ACC112 (cell line): ENCODE measurements at regions not wholly inside any gene's neighbourhood (a gene's known extent, or its start where the extent isn't known, plus 50 kb on each side); places are given as distances from the start of the nearest gene placed in this dataset.

Experiments used
- H2AFZ ChIP-seq: fragments of 200-600 bp; sonication (generic); one replicate; pipeline ENCODE4 v1.6.0; 2017; ENCODE audit warnings: antibody characterized with exemption, low read length; ENCODE audit not compliant: unreplicated experiment
- H3K27ac ChIP-seq: fragments of 200-600 bp; sonication (generic); 2 replicates; pipeline ENCODE4 v1.5.1; 2014; ENCODE audit warnings: low read depth, mild to moderate bottlenecking, antibody characterized with exemption, low read length, moderate library complexity
- H3K27me3 ChIP-seq: fragments of 200-600 bp; sonication (generic); 2 replicates; pipeline ENCODE4 v1.6.1; 2014; ENCODE audit warnings: mild to moderate bottlenecking, antibody characterized with exemption, low read length, moderate library complexity, mixed read lengths; ENCODE audit not compliant: insufficient read depth
- H3K36me3 ChIP-seq: fragments of 200-600 bp; sonication (generic); 2 replicates; pipeline ENCODE4 v1.6.1; 2016; ENCODE audit warnings: mild to moderate bottlenecking, antibody characterized with exemption, low read length, moderate library complexity, mixed read lengths; ENCODE audit not compliant: insufficient read depth
- H3K4me1 ChIP-seq: fragments of 200-600 bp; sonication (generic); one replicate; pipeline ENCODE4 v1.6.1; 2016; ENCODE audit warnings: low read length, mixed read lengths; ENCODE audit not compliant: insufficient read depth, unreplicated experiment, control insufficient read depth
- H3K4me3 ChIP-seq: fragments of 200-600 bp; sonication (generic); 2 replicates; pipeline ENCODE4 v1.5.1; 2014; ENCODE audit warnings: mild to moderate bottlenecking, low read depth, low read length
- H3K79me2 ChIP-seq: fragments of 200-600 bp; sonication (generic); one replicate; pipeline ENCODE4 v1.6.0; 2016; ENCODE audit warnings: low read length; ENCODE audit not compliant: control insufficient read depth, unreplicated experiment, insufficient read depth

DNA sequence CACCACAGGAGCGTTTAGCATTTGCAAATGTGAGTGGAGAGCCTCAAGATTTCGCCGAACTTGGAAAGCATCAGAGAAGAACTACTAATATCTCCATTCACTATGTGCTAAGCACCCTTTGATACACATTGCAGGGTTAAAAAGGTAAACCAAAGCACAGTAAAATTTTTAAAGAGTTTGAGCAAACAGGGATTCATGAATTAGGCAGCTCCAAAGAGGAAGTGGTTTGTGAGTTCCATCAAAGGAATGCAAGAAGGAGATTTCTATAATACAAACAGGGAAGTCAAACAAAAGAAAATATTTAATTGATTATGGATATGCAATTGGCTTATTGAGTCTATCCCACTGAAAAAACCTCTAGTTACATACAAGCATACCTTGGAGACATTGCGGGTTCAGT is 81.1 kb upstream of the TMEM72 start:
- Histone ChIP-seq H3K4me3 (no peak overlapping the region; the same call in 1 of the 2 replicates), H3K27ac (peak overlapping the region; percentile 12; the same call in 1 of the 2 replicates), H2AFZ (peak overlapping the region; percentile 21)

GRCh38 chr10:44831581-44831980 is 79.6 kb upstream of the TMEM72 start:
- H3K4me3 ChIP-seq, result no peak overlapping the region
- H3K79me2 ChIP-seq, result no peaks in the 10 kb centered on the region
- H3K4me1 ChIP-seq, result peaks cover 21% of the 10 kb centered on the region
- no peaks in the 10 kb centered on the region for H3K27me3 ChIP-seq
- H2AFZ ChIP-seq, result no peak overlapping the region
- no peaks in the 10 kb centered on the region for H3K36me3 ChIP-seq
- no peak overlapping the region for H3K27ac ChIP-seq

More for the DNA sequence above, 81.1 kb upstream of the TMEM72 start:
- Histone ChIP-seq H3K36me3 (no peaks in the 10 kb centered on the region), H3K27me3 (no peaks in the 10 kb centered on the region), H3K4me1 (peaks cover 21% of the 10 kb centered on the region), H3K79me2 (no peaks in the 10 kb centered on the region)

DNA sequence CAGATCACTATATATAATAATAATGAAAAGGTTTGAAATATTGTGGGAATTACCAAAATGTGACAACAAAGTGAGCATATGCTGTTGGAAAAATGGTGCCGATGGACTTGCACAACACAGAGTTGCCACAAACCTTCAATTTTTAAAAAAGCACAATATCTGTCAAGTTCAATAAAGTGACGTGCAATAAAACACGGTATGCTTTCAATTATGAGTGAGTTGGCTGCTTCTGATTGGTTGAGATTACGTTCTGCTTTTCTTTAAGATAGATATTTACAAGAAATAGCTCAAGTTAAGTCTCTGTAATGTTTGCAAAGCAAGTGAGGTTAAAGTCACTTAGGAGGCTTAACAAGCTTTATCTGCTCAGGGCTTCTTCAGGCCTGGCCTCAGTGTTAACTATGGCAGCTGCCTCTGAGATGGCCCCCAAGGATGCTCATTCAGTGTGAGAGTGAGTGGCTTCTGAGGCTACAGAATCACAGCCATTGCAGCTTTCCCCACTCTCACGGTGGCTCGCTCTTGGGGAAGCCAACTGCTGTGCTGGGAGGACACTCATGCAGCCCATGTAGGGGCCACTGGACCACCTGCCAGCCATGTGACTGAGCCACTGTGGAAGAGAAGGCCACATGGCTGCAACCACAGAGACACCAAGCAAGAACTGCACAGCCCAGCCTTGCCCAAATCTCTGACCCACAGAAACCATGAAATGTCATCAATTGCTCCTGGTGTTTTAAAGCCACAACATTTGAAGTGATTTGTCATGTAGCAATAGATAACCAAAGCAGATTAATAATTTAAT is 78.3 kb upstream of the TMEM72 start:
- H3K4me1 ChIP-seq, result peaks cover 21% of the 10 kb centered on the region
- H3K36me3 ChIP-seq, result no peaks in the 10 kb centered on the region
- no peaks in the 10 kb centered on the region for H3K79me2 ChIP-seq
- H3K27me3 ChIP-seq, result no peaks in the 10 kb centered on the region
- H2AFZ ChIP-seq, result no peak overlapping the region
- H3K4me3 ChIP-seq, result no peak overlapping the region
- no peak overlapping the region for H3K27ac ChIP-seq

- Histone ChIP-seq H3K4me3 (no peak overlapping the region), H2AFZ (no peak overlapping the region), H3K36me3 (no peaks in the 10 kb centered on the region), H3K79me2 (no peaks in the 10 kb centered on the region), H3K27me3 (no peaks in the 10 kb centered on the region), H3K4me1 (peaks cover 22% of the 10 kb centered on the region), H3K27ac (no peak overlapping the region)
Observed at GRCh38 chr10:44834131-44834530, 77.0 kb upstream of the TMEM72 start.

GRCh38 chr10:44835300-44835699 is 75.8 kb upstream of the TMEM72 start:
- no peaks in the 10 kb centered on the region for H3K27me3 ChIP-seq
- no peaks in the 10 kb centered on the region for H3K79me2 ChIP-seq
- H3K4me3 ChIP-seq, result no peak overlapping the region
- H2AFZ ChIP-seq, result no peak overlapping the region
- no peak overlapping the region for H3K27ac ChIP-seq
- peaks cover 22% of the 10 kb centered on the region for H3K4me1 ChIP-seq
- no peaks in the 10 kb centered on the region for H3K36me3 ChIP-seq

- Histone ChIP-seq H3K79me2 (no peaks in the 10 kb centered on the region), H3K4me1 (peaks cover 17% of the 10 kb centered on the region), H3K27ac (no peak overlapping the region), H3K27me3 (no peaks in the 10 kb centered on the region), H2AFZ (no peak overlapping the region), H3K4me3 (no peak overlapping the region), H3K36me3 (no peaks in the 10 kb centered on the region)
Observed at GRCh38 chr10:44843484-44843883, 67.7 kb upstream of the TMEM72 start.

DNA sequence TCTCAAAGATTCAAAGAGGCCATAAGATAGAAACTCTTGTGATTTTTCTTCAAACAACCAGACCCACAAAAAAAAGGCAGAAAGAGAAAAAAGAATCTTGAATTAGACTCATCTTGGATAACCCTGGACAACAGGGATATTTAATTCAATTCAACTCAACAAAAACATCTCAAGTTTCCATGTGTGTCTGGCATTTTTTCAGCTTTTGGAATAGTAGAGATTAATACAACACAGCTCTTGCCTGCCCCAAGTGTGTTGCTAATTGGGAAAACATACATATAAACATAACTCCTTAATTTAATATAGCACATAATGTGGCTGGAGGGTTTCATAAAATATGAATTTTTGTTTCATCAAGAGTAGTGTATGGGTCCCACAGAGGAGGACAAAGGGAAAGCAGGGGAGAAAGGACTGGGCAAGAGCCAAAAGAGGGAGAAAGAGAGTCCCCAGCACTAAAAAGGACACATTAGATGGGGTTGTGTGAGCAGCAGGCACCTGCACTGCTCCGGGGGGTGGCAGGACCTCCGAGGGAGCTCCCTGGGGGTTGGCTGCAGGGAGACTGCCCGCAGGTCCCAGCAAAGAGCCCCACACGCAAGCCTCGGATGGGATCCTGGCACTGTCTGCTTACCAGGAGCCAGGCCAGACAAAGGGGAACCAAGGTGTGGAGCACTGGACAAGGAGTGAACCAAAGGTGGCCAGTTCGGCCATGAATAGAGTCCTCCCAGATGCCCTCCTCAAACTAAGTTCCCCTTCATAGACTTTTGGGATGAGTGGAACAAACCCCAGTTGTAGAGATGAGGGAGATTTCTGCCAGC is 65.6 kb upstream of the TMEM72 start:
- Histone ChIP-seq H3K4me3 (no peak overlapping the region), H3K36me3 (no peaks in the 10 kb centered on the region), H3K79me2 (no peaks in the 10 kb centered on the region), H3K27ac (no peak overlapping the region), H2AFZ (no peak overlapping the region), H3K4me1 (no peaks in the 10 kb centered on the region), H3K27me3 (no peaks in the 10 kb centered on the region)

DNA sequence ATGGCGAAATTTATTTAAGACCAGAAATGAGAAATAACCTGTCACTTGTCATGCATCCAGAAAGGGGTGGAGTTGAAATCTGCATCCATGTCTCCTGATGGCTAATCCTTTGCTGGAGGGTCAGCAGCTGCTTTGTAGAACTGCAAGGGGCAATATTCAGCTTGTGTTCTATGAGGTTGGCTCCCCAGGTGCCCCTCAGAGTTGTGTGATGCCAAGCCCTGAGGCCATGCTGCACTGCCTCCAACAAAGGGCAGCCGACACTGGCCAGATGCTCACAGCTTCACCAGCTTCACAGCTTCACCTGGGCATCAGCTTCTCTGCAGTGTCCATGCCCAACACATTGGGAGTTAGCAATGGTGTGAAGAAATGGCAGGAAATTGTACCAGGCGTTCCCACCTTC is 64.0 kb upstream of the TMEM72 start:
- no peaks in the 10 kb centered on the region for H3K27me3 ChIP-seq
- no peaks in the 10 kb centered on the region for H3K4me1 ChIP-seq
- H3K36me3 ChIP-seq, result no peaks in the 10 kb centered on the region
- H3K79me2 ChIP-seq, result no peaks in the 10 kb centered on the region
- no peak overlapping the region for H3K27ac ChIP-seq
- H3K4me3 ChIP-seq, result no peak overlapping the region
- H2AFZ ChIP-seq, result no peak overlapping the region

DNA sequence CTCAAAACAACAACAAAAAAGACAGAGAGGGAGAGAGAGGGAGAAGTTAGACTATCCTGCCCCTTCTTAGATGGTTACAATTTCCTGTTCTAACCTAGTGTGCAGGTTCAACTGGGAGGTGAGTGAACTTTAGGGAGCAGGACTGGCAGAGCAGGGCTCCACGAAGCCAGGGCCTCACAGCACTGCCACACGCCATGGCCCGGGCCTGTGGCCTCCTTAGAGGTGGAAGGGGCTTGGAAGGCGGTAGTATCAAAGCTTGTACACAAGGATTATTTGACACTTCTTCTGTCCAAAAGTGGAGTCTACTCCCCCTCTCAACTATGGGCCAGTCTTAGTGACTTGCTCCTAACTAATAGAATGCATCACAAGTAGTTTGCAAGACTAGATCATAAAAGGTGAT is 62.9 kb upstream of the TMEM72 start:
- no peaks in the 10 kb centered on the region for H3K27me3 ChIP-seq
- H3K4me3 ChIP-seq, result no peak overlapping the region
- H3K79me2 ChIP-seq, result no peaks in the 10 kb centered on the region
- H3K36me3 ChIP-seq, result no peaks in the 10 kb centered on the region
- no peak overlapping the region for H2AFZ ChIP-seq
- H3K27ac ChIP-seq, result no peak overlapping the region
- H3K4me1 ChIP-seq, result no peaks in the 10 kb centered on the region

DNA sequence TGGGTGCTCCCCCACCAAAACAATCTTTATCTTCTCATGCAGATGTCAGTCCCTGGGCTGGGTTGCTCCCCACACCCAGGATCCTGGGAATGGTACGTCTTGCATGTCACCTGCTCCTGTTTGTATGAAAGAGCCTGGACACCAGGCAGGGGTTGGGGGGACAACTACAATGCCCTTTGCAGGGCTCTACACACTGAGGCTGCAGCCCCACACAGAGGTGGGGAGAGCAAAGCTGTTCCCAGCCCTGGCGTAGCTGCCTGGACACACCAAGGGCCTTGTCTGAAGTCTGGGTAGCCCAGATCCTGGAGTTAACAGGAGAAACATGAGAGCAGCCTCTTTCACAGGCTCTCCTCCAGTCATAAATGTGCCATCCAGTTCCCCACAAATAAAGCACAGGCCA is 61.2 kb upstream of the TMEM72 start:
- Histone ChIP-seq H2AFZ (no peak overlapping the region), H3K27me3 (no peaks in the 10 kb centered on the region), H3K4me1 (no peaks in the 10 kb centered on the region), H3K4me3 (no peak overlapping the region), H3K79me2 (no peaks in the 10 kb centered on the region), H3K36me3 (no peaks in the 10 kb centered on the region), H3K27ac (no peak overlapping the region)
